ENCODE measurements at regions not wholly inside any gene's neighbourhood (a gene's known extent, or its start where the extent isn't known, plus 50 kb on each side); places are given as distances from the start of the nearest gene placed in this dataset.
"Not testable (repeated sequence)": the region's sequence is repeated elsewhere in the genome, so short reads cannot be mapped to it uniquely, and the experiment has no call there.

DNA sequence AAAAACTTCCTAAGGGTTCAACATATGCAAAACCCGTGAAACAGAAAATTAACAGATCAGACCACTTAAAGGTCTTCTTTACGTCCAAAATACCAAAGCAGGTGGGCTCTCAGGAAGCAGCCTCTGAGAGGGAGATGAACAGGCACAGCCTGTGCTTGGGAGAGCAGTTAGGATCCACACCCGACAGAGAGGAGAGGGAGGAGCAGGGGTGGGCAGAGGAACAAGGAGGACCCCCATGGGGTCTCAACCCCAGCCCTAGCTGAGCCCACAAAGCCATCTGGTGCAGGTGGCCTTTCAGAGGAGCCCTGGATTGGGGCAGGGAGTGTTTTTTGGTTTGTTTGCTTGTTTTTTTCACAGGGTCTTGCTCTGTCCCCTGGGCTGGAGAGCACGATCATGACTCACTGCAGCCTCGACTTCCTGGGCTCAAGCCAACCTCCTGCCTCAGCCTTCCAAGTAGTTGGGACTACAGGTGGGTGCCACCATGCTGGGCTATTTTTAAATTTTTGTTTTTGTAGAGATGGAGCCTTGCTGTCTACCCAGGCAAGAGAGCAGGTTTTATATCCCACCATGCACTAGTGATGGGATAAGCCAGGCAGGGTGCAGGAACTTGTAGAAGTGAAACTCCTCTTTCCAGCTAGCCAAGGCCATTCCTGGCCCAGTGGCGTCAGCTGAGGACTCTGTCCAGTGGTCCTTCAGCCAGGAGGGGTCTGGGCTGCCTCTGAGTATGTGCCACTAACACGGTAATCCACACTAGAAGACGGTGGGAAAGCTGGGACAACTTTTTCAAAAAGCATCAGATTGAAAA, 154.1 kb upstream of the HDAC4 start:
- DNase-seq (ENCODE audit: low read depth in 2 of 2), result no peak

DNA sequence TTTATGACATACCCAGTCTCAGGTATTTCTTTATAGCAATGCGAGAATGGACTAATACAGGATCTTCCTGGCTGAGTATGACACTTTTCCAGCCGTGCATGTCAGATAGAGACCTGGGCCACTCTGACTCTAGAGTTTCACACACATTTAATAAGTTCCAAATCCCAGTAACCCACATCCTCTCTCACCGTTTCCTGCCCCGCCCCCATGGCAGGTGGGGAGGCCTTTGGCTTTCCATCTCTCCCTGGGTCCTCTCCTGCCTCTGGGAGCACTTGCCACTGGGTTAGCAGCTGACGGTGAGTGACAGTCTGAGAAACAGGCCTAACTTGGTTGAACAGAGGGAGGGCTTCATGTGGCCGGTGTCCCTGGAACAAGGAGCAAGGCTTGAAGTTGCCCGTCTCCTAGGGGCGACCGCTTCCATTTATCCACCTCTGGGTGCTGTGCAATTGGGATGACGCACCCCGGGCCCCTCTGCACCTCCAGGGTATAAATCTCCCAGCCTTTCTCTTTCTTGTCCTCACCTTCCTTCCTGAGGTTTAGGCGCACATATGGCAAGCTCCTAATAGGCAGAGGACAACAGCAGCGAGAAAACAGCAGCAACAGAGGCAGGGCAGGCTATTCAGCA, 152.7 kb upstream of the HDAC4 start:
- DNase-seq (ENCODE audit: low read depth in 2 of 2), result no peak

DNA sequence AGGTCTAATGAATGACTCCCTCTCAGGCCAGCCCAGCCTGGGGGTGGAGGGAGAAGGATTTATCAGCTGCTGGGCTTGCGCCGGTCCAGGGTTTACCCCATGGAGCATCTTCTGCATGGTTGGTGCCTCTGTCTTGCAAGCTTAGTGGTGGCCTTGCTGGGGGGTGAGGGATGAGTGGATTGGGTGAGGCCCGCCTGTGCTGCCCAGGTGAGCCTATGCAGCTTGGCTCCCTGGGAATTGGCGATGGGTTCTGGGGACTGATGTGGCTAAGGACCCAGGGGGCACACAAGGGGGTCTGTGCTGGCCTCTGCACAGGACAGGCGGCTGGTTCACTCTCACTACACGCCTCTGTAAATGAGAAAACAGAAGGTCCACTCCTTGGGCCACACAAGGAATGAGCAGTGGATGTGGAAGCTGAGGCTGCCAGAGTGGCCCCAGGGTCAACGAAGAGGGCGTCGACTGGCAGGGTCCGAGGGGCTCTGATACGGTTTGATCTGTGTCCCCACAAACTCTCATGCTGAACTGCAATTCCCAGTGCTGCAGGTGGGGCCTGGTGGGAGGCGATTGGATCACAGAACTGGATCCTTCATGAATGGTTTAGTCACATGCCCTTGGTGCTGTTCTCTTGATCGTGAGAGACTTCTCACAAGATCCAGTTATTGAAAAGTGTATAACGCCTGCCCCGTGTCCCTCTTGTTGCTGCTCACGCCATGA, 151.6 kb upstream of the HDAC4 start:
- no peak for DNase-seq (ENCODE audit: low read depth in 2 of 2)

DNA sequence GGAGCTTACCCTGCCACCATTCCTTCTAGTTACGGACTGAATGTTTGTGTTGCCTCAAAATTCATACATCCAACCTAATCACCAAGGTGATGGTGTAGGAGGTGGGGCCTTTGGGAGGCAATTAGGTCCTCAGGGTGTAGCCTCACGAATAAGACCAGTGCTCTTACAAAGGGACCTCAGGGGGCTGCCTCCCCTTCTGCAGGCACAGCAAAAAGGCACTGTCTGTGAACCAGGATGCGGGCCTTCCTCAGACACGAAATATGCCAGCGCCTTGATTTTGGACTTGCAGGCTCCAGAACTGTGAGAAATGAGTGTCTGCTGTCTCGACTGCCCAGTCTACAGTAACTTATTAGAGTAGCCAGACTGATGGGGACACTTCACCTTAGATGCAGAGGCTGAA, 150.4 kb upstream of the HDAC4 start:
- DNase-seq (ENCODE audit: low read depth in 2 of 2), result no peak

DNA sequence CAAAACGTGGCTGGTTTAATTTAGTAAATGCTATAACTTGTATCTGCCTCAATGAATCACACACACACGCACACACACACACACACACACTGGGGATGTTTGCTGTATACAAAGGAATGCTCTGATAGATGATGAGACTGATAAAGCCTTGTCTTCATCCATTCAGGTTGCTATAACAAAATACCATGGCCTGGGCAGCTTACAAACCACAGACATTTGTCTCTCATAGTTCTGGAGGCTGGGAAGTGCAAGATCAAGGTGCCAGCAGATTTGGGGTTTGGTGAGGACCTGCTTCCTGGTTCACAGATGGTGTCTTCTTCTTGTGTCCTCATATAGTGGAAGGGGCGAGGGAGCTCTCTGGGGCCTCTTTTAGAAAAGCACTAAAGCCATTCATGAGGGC, 149.5 kb upstream of the HDAC4 start:
- DNase-seq (ENCODE audit: low read depth in 2 of 2), result no peak

DNA sequence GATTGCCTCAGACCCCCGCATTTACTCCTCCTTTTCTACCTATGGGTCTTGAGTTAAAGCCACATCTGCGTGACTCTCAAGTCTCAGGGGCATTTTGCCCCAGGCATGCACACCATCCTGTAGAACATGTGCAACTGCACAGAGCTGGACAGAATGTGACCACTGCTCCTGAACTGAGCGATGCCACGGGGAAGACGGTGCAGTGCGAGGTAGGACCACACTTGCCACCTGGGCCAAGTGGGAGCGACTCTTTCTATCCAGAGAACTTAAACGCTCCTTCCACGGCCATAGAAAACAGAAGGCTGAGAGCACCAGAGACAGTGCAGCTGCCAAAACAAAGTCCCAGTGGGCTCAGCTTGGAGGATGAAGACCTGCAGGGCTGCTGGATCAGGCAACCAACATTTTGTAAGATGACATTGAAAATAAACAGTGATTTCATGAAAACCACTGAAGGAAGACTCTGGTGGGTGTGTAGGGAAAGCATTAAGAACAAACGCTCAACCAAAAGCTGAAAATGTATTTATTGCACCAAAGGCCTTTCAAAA, 149.0 kb upstream of the HDAC4 start:
- DNase-seq (ENCODE audit: low read depth in 2 of 2), result no peak

DNA sequence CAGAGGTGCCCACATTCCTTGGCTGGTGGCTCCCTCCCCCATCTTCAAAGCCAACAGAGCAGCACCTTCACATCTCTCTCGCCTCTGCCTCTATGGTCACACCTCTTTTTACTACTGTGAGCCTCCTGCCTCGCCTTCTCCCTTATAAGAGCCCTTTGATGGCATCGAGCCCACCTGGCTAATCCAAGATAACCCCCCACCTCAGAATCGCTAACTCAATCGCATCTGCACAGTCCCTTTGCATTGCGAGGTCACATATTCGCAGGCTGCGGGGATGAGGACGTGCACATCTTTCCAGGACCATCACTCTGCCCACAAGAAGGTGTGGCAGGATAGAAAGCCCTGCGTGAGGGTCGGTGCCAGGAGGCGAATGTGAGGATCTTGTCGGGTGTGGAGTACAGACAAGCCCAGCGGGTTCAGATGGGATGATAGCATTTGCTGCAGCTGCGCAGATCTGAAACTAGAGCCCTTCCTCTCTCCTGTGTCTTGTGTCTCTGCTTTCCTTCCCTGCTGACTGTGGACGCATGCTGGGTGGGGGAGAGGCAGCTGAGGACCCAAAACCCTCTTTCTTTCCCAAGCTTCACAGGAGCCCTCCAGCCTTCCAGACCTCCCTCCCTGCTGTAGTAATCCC, 148.3 kb upstream of the HDAC4 start:
- no peak for DNase-seq (ENCODE audit: low read depth in 2 of 2)

DNA sequence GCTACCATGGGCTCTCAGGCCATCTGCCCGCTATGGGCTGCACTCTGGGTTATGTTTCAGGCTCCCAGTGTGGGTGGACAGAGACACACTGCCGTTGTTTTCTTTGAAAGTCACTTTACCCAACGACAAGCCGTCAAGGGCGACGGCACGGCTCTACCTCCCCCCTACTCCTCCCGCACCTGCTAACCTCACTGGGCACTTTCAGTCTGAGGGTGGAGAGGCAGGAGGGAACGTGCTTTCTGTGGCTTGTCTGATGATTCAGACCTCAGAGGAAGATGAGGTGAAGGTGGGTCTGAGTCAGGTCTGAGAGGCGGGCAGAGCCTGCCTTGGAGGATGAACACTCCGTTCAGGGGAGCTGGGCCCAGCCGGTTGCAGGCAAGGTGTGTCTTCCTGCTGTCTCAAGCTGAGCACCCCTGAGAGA, 147.6 kb upstream of the HDAC4 start:
- peak; percentile 46 to 65 for DNase-seq (ENCODE audit: low read depth in 2 of 2)

DNA sequence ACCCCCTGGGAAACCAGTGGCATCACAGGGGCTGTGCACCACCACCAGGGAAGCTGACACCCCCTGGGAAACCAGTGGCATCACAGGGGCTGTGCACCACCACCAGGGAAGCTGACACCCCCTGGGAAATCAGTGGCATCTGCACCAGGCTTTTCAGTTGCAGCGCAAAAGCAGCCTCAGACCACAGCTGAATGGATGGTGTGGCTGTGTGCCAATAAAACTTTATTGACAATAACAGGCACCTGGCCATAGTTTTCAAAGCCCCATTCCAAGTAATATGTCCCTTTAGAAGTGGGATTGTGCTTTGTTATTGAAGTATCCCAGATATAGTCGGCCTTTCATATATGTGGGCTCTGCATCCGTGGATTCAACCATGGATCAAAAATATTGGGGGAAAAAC, 146.3 kb upstream of the HDAC4 start:
- not testable (repeated sequence) for DNase-seq (ENCODE audit: low read depth in 2 of 2)

DNA sequence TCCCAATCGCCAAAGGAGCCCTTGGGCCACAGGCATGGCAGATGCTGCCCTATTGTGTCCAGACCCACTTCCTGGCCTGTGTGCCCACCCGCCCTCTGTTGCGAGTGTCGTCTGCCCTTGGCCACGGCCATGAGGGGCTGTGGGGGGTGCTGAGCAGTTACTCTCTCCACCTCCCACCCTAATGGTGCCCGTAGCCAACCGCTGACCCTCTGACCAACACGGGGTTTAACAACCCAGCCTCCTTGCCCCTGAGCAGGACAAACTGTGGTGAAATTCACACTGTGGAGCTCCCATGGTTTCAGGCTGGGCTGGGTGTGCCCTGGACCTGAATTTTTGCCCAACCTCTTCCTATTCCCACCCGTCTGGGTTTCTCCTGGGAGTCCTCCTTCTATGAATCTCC, 145.7 kb upstream of the HDAC4 start:
- DNase-seq (ENCODE audit: low read depth in 2 of 2), result no peak

DNA sequence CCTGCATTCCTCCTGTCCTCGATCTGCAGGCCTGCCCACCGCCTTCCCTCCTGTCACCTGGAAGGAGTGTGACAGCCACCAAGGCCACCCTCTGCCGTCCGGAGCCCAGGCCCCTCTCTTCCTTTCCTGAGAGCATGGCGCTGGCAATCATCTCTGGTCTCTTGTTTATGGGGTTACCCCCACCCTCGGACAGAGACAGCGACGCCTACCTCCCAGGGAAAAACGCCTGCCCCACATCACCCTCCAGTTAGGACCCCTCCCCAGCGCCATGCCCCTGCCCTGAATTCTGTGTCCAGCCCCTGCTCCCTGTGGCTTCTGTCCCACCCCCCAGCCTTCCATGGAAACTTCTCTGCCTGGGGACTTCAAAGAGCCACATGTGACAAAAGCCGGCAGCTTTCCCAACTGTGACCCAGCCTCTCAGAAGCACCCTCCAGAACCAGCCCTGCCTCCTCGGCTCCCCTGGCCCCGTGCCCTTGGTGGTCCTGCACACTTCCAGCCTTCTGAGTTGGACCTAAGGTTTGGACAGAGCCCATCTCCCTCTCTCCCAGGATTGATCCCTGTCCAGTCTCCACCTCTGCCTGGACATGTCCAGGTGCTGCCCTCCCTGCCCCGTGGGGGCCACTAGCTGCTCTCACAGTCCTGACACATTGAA, 145.0 kb upstream of the HDAC4 start:
- no peak for DNase-seq (ENCODE audit: low read depth in 2 of 2)

DNA sequence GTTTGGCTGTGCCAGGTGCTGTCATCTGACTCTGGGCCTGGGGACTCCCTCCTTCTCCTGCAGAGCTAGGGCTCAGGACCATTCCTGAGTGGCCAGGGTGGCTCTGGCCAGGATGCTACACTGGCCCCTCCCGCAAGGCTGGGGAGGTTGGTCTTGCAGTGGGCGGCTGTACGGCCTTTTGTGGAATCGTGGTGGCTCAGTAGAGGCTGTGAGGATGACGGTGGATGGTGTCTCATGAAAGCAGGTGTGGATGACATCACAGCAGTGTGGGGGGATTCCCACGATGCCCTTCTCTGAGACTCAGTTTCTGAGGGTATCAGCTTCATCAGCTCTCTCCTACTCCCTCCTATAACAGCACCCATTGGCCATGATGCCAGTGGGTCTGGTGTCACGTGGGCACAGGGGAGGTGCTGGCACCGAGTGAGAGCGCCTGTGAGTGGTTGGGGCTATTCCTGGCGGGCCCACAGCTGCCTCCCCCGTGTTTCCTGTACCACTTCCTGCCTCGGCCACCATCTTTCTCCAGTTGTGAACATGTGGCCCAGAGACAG, 144.2 kb upstream of the HDAC4 start:
- DNase-seq (ENCODE audit: low read depth in 2 of 2), result peak; percentile 59 to 69

DNA sequence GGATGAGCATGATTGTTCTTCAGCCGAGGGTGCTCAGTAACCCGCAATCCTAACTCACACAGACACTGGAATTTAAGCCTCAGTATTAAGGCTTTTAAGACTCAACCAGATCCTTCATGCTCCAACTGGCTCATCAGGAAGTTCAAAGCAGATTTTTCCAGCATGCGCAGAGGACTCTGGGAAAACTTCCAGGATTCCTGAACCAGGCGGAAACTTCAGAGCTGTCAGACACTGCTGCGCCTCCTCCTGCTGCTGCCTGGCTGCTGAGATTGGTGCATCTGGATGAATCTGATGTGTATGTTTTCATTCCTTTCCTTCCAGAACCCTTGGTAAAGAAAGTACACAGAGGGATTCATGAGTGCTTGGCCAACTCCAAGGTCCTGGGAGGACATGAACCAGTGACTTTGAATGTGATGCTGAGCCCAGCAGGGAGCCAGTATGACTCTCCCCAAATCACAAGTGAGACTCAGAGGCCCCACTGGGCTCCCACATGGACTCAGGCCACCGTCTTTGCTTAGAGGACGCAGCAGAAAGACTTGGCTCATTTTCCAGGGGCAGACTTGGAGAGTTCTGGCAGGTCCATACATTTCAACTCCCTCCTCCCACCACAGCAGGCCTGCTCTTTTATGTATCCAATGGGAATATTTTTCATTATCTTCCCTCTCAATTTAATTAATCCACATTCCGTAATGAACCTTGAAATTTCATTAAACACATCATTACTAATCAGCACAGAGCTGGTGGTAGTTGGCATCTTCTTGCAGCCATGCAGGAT, 143.5 kb upstream of the HDAC4 start:
- no peak for DNase-seq (ENCODE audit: low read depth in 2 of 2)

DNA sequence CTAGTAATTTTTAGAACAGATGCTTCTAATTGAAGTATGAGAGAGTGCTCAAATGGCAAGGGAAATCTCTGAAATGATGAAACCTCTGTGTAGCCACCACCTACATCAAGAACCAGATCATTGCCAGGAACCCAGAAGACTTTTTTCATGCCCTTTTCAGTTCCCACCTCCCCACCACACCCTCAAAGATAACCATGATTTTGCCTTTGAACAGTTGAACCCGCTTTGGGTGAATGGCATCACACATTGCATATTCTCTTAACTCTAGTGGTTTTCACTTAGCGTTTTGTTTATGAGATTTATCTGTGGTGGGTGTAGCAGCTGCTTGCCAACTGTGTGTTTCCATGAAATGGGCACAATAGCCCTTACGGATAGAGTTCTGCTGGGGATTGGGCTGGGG, 142.9 kb upstream of the HDAC4 start:
- DNase-seq (ENCODE audit: low read depth in 2 of 2), result no peak

DNA sequence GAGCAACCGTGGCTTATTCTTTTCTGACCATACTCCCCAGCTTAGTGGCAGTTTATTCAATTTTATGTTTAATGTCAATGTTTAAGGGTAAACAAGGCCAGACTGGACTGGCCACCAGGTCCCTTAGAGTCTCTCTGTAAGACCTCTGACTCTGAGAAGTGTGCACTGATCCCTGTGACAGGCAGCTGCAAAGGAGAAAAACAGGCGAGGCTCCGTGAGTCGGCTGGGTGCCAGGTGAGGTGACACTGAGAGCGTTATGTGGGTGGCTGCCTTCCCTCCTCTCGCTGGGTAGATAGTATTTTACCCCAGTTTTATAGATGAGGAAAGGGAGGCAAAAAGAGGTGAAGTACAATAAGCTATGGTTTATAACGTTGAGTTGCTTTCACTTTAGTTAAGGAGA, 139.4 kb upstream of the HDAC4 start:
- no peak for DNase-seq (ENCODE audit: low read depth in 2 of 2)

DNA sequence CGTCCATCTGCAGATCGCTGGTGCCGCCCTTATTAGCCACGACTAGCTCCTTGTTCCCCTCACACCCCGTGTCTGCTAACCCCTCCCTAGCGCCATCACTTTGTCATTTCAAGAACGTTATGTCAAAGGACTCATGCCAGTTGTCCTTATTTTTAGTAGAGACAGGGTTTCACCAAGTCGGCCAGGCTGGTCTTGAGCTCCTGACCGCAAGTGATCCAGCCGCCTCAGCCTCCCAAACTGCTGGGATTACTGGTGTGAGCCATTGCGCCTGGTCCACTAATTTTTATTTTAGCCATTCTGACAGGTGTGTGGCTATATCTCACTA, 138.9 kb upstream of the HDAC4 start:
- DNase-seq (ENCODE audit: low read depth in 2 of 2), result no peak

DNA sequence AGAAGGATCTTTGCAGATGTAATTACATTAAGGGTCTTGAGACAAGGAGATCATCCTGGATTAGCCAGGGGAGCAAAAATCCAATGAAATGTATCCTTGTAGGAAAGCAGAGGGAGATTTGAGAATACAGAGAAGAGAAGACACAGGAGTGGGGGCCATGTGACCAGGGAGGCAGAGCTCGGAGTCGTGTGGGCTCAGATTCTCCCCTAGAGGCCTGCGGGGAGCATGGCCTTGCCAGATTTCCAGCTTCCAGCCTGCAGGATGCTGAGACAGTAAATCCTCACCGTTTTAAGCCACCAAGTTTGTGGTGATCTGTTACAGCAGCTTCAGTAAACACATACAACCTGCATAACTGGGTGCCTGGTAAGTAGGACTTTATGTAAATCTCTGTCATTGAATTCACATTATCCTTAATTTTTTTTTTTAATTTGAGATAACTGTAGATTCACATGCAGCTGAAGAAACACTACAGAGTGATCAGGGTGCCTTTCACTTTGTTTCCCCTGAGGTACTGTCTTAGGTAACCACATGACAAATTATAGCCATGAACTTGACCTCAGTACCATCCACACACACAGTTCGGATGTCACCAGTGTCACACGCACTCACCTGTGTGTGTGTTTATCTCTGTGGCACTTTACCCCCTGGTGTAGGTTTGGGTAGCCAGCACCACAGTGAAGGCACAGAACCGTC, 138.4 kb upstream of the HDAC4 start:
- no peak for DNase-seq (ENCODE audit: low read depth in 2 of 2)

DNA sequence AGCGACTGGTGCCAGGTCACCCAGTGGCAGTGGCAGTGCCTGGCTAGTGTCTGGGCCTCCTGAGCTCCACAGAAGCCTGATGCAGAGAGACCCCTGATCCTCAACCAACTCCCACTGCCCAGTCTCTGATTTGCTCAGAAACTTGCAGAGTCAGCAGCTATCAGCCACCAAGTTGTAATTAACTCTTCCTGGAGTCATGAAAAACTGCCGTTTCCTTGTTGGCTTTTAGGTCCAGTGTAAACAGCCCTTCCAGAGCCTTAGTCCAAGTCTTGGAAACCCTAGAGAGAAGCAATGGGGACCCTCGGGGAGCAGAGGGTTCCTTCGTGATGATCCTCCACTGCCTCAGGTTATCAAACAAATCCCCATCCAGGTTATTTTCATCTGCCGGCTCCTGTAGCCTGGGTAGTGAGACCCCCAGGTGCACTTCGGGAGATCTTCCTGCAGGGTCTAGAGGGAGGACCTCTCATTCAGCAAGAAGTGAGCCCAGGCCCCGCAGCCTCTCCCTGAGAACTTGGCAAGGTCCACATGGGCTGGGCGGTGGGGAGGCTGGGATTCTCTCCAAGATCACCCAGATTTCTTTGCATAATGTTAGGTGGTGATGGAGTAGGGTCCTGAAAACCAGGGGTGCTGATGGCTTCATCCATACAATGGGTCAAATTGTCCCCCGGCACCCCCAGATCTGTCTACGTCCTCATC, 137.7 kb upstream of the HDAC4 start:
- no peak for DNase-seq (ENCODE audit: low read depth in 2 of 2)

DNA sequence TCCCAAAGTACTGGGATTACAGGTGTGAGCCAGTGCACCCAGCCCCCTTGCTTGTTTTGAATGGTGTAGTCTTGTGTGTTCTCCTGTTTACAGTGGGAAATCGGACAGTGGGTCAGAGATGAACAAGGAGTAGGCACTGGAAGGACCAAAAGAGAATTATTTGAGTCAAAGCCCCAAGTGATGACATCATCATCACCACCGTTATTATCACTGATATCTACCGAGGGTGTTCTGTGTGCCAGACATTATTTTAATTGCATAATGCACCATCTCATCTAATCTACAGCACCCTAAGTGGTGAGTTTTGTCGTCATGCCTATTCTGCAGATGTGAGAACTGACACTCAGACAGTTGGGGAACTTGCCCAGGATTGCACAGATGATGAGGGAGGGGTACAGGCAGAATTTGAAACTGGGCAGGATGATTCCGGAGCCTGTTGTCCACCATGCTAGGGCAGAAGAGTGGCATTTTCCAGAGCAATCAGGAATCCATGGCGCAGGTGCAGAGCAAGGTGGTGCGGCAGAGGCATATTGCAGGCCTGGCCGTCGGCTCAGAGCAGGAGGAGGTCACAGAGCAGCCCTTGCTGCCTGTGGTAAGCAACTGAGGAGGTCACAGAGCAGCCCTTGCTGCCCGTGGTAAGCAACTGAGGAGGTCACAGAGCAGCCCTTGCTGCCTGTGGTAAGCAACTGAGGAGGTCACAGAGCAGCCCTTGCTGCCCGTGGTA, 137.0 kb upstream of the HDAC4 start:
- DNase-seq (ENCODE audit: low read depth in 2 of 2), result no peak
